Stimulated activated CD8-positive, alpha-beta memory T cell treated with anti-CD3 and anti-CD28 coated beads, Interleukin-7, amount 100 ng/mL, for 4 hours (primary cell): ENCODE measurements at regions not wholly inside any gene's neighbourhood (a gene's known extent, or its start where the extent isn't known, plus 50 kb on each side); places are given as distances from the start of the nearest gene placed in this dataset.

Source experiments
- DNase-seq, 2 donors: peaks; one replicate each; pipeline ENCODE4 v3.0.0-alpha.2; 2020; ENCODE audit warnings: low read depth in 2 of 2

DNA sequence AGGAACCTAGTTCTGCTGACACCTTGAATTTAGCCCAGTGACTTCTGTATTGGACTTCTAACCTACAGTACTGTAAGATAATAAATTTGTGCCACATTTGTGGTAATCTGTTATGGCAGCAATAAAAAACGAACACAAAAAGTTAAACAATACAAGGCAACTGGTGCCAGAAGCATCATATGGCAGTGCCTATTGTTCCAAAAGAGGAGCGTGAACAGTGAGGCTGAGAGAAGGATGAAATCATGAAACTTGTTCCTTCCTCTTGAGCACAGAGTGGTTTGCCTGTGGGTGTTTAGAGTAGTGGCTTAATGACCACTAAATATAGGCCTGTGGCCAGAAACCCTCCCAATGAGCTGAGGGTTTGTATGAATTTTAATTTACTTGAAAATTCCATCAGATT is 69.7 kb upstream of the PGRMC2 start:
- no peak for DNase-seq

DNA sequence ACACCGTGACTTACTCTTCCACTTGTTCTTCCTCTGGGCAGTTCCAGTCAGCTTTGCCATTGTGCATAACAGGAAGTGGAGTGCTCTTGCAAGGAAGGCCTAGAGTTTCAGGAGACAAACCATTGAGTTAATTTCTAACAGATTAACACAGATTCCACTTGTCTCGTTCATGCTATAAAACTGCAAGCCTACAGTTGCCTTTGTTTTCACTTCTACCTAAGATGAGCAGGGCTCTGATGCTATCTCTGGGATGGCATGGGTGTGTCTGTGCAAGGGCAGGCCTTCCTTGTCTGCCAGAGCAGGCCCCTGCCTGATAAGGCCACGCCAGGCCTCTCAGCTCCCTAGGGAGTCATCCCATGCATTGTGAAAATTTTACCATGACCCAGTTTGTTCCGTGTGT is 67.7 kb upstream of the PGRMC2 start:
- DNase-seq: no peak

DNA sequence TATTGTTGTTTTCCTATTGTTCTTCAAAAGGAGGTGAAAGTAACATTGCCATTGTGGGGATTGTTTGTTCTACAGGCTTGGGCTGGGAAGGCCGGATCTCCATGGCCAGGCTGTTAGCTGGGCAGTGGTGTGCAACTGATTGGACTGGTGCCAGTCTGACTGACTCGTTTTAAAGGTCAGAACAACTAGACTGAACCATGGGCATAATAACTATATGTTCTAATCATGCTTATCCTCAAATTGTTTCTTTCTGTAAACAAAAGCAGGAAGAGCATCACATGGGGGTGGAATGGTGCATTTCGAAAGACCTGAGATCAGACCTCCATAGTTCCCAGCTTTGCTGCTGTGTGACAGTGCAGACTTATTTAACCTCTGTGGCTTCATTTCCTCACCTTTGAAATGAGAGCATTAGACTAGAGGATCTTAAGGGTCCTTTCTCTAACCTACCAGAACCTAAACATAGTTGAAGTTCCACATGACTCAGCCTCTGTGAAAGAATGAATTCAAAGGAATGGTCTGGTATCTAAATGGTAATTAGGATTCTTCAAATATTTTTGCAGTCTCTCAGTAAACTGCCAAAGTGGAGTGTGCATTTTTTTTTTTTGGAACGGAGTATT is 66.7 kb upstream of the PGRMC2 start:
- DNase-seq: no peak

DNA sequence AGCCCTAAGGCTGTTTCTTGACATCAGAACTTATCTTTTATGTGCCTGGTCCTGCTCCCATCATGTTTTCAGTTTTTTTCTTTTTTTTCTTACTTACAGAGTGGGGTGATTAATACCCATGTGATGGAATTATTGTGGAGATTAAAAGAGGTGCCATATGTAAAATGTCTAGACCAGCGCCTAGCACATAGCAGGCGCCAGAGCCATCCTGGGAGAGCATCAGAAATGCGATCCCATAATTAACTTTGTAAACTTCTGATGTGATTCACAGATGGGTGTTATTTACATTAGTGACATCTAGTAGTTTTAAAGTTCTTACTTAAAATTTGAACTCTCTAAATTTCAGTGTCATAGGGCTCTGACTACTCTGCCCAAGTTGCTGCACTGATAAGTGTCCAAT is 66.2 kb upstream of the PGRMC2 start:
- DNase-seq: no peak

DNA sequence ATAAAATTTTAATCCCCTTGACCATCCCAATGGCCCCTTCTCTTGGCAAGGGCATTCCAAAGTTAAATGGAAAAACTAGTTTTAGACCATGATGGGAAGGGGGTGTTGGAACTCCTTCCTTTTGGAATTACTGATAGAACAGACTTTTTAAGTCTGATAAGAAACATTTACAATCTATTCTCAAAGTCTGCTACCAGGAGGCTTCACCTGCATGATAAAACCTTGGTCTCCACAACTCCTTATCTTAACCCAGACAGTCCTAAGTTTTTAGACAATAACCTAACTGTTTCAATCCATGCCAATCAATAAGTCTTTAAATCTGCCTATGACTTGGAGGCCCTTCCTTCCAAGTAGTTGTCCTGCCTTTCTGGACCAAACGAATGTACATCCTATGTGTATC is 63.9 kb upstream of the PGRMC2 start:
- no peak for DNase-seq

DNA sequence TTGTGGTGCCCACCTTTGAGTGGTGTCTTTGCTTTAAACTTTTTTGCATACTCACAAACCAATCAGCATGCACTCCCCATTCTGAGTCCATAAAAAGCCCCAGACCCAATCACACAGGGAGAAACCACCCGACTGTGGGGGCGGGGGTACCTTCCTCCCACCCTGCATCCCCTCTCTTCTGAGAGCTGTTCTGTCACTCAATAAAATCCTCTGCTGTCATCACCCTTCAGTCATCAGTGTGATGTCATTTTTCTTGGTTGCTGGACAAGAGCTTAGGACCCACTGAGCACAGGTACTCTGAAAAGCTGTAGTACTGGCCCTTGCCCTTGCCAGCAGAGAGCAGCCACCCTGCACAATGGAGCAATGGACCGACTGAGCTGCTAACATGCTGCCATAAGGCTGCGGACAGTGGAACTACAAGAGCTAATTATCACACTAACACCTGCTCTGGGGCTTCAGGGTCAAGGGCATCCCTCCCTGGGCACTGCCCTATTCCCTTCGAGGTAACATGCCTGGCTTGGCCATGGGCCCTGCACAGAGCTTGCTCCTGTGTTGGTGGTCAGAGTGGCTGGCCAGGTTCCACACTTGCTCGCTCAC is 62.9 kb upstream of the PGRMC2 start:
- DNase-seq: no peak

DNA sequence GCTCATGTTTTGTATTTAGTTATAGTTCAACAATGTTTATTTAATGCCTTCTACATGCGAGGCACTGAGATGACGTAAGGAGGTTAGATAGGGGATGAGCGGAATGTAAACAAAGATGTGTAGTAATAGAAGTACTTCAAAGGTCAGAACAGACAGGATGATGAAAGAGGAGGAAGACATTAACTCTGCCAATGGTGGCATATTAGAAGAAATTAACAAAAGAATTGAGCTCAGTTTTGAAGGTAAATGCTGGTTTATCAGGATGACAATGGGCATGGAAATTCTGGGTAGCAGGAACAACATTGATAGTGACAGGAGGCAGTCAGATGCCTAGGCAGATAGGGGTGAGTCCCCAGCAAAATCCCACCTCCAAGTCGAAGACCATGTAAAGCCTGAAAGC is 62.3 kb upstream of the PGRMC2 start:
- no peak for DNase-seq

DNA sequence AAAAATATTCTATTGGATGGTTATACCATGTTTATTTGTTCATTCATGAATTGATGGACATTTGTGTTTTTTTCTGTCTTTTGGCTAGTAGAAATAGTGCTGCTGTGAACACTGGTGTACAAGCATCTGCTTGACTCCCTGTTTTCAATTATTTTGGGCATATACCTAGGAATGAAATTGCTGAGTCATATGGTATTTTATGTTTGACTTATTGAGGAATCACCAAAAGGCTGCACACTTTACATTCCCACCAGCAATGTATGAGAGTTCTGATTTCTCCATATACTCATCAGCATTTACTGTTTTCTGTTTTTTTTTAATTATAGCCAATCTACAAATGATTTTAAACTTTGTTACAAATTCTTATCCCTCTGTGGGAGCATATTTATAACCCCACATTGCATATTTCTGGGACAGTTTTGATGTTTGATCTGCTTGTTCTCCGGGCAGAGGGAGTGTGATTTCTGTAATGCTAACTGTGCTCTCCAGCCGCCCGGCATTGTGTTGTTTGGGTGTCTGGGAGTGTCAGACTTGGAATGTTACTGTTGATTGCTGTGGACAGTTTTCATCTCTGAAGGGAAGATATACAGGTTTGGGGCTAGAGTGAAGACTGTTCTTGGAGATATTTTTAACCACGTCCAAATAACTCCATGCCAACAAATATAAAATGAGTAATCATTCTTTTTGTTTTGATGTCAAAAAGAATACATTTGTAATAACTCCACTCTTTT is 60.5 kb upstream of the PGRMC2 start:
- DNase-seq: no peak

DNA sequence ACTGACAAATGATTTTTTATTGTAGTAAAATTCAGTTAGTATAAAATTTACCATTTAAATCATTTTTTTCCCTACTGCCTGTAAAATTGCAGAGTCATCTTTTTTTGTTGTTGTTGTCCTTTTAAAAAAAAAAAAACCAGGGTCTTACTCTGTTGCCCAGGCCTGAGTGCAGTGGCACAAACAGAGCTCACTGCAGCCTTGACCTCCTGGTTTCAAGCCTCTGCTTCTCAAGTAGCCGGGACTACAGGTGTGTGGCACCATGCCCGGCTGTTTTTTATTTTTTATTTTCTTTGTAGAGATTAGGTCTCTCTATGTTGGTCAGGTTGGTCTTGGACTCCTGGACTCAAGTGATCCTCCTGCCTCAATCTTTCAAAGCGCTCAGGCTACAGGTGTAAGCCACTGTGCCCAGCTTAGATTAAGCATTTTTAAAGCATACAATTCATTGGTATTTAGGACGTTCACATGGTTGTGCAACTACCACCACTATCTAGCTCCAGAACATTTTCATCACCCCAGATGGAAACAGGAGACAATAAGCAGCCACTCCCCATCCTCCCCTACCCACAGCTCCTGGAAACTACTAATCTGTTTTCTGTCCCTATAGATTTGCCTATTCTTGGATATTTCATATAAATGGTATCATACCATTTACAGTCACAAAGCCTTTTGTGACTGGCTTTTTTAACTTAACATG is 59.7 kb upstream of the PGRMC2 start:
- no peak for DNase-seq

DNA sequence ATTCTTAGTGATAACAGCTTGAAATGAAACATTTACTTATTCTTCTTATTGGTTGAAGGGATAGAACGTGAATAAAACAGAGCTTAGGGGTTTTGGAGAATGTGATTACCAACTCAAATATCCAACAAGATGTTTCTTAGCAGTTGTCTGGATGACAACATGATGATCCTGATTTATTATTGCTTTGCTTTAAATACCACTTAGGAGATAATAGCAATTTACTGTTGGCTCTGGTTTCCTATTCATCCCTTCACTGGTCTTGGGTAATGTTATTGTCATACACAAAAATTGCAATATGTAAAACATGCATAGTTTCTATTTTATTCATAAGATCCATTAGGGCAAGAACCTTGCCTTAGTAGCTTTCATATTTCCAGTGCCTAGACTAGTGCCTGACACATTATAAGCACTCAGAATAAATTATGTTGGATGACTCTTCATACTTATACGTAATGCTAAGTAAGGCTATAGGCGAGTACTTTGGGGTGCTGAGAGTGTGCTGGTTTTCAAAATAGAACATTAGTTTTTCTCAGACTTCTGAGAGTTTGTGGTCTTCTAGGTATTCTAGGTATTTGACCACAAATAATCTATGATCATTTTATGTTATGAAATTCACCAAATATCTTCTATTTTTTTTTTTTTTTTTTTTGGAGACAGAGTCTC is 58.6 kb upstream of the PGRMC2 start:
- DNase-seq: no peak

DNA sequence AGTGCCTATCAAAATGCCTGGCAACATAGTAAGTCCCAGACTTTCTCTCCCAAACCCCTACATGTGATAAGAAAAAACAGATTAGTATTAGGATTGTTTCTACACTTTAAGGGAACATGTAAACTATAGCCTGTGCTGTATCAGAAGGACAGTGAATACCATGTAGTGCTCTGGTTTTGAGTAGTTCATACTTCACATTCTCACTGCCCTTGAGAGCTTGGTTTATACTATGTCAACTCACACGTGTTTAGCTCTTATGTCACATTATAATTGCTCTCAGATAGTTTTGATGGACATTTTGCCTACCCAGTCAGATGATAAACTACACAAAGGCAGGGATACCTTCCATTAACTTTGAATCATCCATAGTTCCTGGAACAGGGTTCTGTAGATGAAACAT is 58.0 kb upstream of the PGRMC2 start:
- no peak for DNase-seq

DNA sequence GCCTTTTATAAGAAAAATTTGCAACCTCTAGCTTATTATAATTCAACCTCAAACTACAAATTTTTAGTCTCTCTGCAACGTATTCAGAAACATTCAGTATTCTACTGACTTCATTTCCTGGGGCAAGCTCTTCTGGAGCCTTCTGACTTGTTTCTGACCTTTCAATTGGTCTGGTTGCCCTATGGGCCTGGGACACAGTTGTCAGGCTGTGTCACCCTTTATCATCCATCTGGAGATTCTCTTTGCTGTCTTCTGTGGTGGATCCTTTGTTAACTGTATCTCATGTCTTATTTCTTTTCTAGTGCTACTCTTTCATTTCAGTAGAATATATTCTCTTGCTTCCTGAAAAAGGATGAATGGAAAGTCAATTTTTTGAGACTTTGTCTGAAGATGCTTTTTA is 55.1 kb upstream of the PGRMC2 start:
- DNase-seq: no peak

DNA sequence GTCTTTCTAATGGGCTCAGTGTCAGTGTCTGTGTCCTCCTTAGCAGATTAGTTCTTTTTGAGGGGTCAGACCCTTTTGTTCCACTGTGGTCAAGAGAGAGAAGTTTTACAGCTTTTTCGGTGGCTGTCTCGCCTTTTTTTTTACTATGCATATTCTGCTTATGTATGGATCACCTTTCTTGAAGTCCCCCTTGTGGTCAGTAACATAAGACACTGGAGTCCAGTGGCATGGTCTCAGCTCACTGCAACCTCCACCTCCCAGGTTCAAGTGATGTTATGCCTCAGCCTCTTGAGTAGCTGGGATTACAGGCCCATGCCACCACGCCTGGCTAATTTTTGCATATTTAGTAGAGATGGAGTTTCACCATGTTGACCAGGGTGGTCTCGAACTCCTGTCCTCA is 54.0 kb upstream of the PGRMC2 start:
- no peak for DNase-seq

DNA sequence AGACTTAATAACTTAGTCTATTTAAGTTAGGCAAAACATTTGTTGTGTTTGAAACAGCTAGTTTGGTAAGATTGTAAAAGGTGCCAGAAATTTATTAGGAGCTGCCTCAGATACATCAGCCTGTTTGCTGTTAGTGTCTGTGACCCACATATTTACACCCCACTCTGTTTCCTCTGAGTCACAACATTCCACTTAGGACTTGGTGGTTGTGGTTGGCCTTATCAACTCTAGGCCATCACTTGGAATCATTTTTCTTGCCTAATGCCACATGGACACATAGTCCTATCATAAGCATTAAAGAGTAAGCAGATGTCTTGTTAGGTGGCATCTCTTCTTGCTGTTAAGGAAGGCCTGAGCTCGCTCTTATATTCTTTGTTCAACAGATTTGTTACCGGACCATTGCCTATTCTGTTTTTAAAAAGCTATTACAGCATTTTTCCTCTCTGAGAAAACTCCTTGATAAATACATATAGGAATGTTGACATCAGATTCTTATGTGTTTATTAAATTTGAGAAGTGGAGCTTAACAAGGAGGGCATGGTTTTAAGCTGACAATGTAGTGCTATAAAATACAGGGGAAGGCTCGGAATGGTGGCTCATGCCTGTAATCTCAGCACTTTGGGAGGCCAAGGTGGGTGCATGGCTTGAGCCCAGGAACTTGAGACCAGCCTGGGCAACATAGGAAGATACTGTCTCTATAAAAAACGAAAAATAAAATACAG is 51.2 kb upstream of the PGRMC2 start:
- no peak for DNase-seq

DNA sequence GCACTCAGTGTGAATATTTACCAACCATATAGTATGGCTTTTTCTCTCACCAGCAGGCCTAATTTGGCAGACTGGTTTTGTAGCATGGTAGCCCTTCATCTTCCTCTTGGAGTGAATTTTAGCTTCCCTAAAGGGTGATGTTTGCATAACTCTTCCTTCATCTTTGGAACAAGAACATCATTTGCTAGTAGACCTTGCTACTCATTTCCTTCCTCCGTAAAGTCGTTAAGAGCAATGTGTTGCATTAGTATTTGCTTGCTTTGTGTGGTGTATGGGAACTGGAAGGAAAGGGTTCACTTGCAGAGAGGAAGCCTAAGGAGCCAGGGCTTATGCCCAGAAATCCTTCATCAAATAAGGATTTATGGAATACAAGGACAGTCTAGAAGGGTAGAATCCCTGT is 50.2 kb upstream of the PGRMC2 start:
- no peak for DNase-seq
